CD14-positive monocyte (primary cell): ENCODE measurements at regions not wholly inside any gene's neighbourhood (a gene's known extent, or its start where the extent isn't known, plus 50 kb on each side); places are given as distances from the start of the nearest gene placed in this dataset.

ENCODE experiments used
- DNase-seq, 3 donors: peaks; one replicate each; pipeline ENCODE4 v3.0.0-alpha.2; 2011 to 2022
- H2AFZ ChIP-seq: 2 replicates; pipeline ENCODE4 v1.6.0; 2012; ENCODE audit warnings: mild to moderate bottlenecking, low read depth, low read length, inconsistent platforms; ENCODE audit not compliant: insufficient read depth, poor library complexity, severe bottlenecking
- H3K27ac ChIP-seq, 2 donors: 1 replicate in 1 of 2; 2 replicates in 1 of 2; pipeline ENCODE4 v1.5.1; 2012 to 2013; ENCODE audit warnings: low read length in 2 of 2, control low read depth in 1 of 2, inconsistent platforms in 1 of 2, low read depth in 1 of 2, mild to moderate bottlenecking in 1 of 2
- H3K27me3 ChIP-seq, 2 donors: one replicate each; pipeline versions ENCODE4 v1.6.0 to v1.6.1; 2011 to 2013; ENCODE audit warnings: low read length in 2 of 2; ENCODE audit not compliant: control insufficient read depth in 2 of 2, insufficient read depth in 2 of 2
- H3K36me3 ChIP-seq, 2 donors: replicated peaks in 1 of 2; 1 replicate in 1 of 2; 2 replicates in 1 of 2; pipeline versions ENCODE4 v1.5.1 to v1.6.1; 2012 to 2013; ENCODE audit warnings: low read length in 2 of 2, control low read depth in 1 of 2, inconsistent platforms in 1 of 2, mild to moderate bottlenecking in 1 of 2; ENCODE audit not compliant: insufficient read depth in 2 of 2, control insufficient read depth in 1 of 2
- H3K4me1 ChIP-seq, 2 donors: 1 replicate in 1 of 2; 2 replicates in 1 of 2; pipeline versions ENCODE4 v1.5.1 to v1.6.1; 2012 to 2013; ENCODE audit warnings: low read length in 2 of 2, control low read depth in 1 of 2, inconsistent platforms in 1 of 2, mild to moderate bottlenecking in 1 of 2, moderate library complexity in 1 of 2; ENCODE audit not compliant: insufficient read depth in 2 of 2, control insufficient read depth in 1 of 2
- H3K4me2 ChIP-seq: replicated peaks from 2 replicates; pipeline ENCODE3; 2012; ENCODE audit warnings: low read length, moderate library complexity, mild to moderate bottlenecking; ENCODE audit not compliant: poor library complexity, severe bottlenecking; ENCODE audit errors: extremely low read depth
- H3K4me3 ChIP-seq, 3 experiments: fragments of 200-600 bp in 1 of 3; sonication (generic) in 1 of 3; replicated peaks in 1 of 3; 1 replicate in 2 of 3; 2 replicates in 1 of 3; pipeline ENCODE4 v1.5.1; 2011 to 2013; ENCODE audit warnings: low read length in 3 of 3, mild to moderate bottlenecking in 3 of 3, control low read depth in 2 of 3, low read depth in 2 of 3, inconsistent platforms in 1 of 3, moderate library complexity in 1 of 3
- H3K79me2 ChIP-seq: 2 replicates; pipeline ENCODE4 v1.6.0; 2012; ENCODE audit warnings: mild to moderate bottlenecking, control low read depth, inconsistent platforms, low read length, moderate library complexity; ENCODE audit not compliant: insufficient read depth
- H3K9ac ChIP-seq: 2 replicates; pipeline ENCODE4 v1.6.0; 2017; ENCODE audit warnings: low read length, mild to moderate bottlenecking; ENCODE audit not compliant: insufficient read depth, poor library complexity, severe bottlenecking
- H3K9me3 ChIP-seq, 2 donors: replicated peaks in 1 of 2; 1 replicate in 1 of 2; 2 replicates in 1 of 2; pipeline versions ENCODE4 v1.5.1 to v1.6.1; 2012 to 2013; ENCODE audit warnings: low read length in 2 of 2, control low read depth in 1 of 2; ENCODE audit not compliant: control insufficient read depth in 1 of 2, insufficient read depth in 1 of 2
- H4K20me1 ChIP-seq: 2 replicates; pipeline ENCODE4 v1.6.0; 2012; ENCODE audit warnings: mild to moderate bottlenecking, low read length, control low read depth, moderate library complexity; ENCODE audit not compliant: insufficient read depth
- H3K27ac Mint-ChIP-seq, 7 donors: one replicate each; pipeline ENCODE4 v1.8.0; 2020; ENCODE audit warnings: mild to moderate bottlenecking in 7 of 7, mixed read lengths in 7 of 7, moderate library complexity in 6 of 7, inconsistent platforms in 2 of 7
- H3K27me3 Mint-ChIP-seq, 3 donors: one replicate each; pipeline ENCODE4 v1.8.0; 2021 to 2022; ENCODE audit warnings: low read depth in 3 of 3, mild to moderate bottlenecking in 3 of 3, mixed read lengths in 3 of 3, moderate library complexity in 3 of 3, inconsistent platforms in 1 of 3
- H3K36me3 Mint-ChIP-seq, 2 donors: one replicate each; pipeline ENCODE4 v1.8.0; 2020; ENCODE audit warnings: mixed read lengths in 2 of 2, inconsistent platforms in 1 of 2, mild to moderate bottlenecking in 1 of 2
- H3K4me1 Mint-ChIP-seq: one replicate; pipeline ENCODE4 v1.8.0; 2020; ENCODE audit warnings: mild to moderate bottlenecking, mixed read lengths
- H3K4me3 Mint-ChIP-seq, 2 donors: one replicate each; pipeline ENCODE4 v1.8.0; 2020; ENCODE audit warnings: mild to moderate bottlenecking in 2 of 2, mixed read lengths in 2 of 2, moderate library complexity in 1 of 2
- H3K9me3 Mint-ChIP-seq, 7 donors: one replicate each; pipeline ENCODE4 v1.8.0; 2020 to 2022; ENCODE audit warnings: mixed read lengths in 7 of 7, mild to moderate bottlenecking in 6 of 7, moderate library complexity in 6 of 7, inconsistent platforms in 2 of 7
- WGBS: methylation state at CpG from one replicate; pipeline ENCODE4 v1.1.5; 2013; ENCODE audit warnings: missing lambda C conversion rate; ENCODE audit not compliant: insufficient coverage; 5-methylcytosine and 5-hydroxymethylcytosine counted together
- intact Hi-C, 2 donors: fragments of 100-400 bp; cut with micrococcal nuclease; formaldehyde crosslinking; loops; one replicate each; pipeline versions ENCODE4 v1.15.0 to v1.15.1; 2023
- TF ChIP-seq, protein P1 (sequence below): fragments of 200-600 bp; IDR thresholded peaks from one replicate; pipeline ENCODE4 v1.8.0; 2022; ENCODE audit warnings: antibody characterized with exemption, mild to moderate bottlenecking

DNA sequence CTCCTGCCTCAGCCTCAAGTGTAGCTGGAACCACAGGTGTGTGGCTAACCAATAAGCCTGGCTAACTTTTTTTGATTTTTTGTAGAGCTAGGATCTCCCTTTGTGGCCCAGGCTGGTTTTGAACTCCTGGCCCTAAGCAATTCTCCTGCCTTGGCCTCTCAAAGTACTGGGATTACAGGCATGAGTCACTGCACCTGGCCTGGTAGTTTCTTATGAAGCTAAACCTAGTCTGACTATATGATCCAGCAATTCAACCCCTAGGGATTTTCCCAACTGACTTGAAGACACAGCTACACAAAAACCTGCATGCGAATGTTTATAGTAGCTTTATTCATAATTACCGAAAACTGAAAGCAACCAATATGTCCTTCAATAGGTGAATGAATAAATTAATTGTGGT lies 176.2 kb upstream of the IRX3 start:
- Histone ChIP-seq H3K4me2 (no peak overlapping the region), H3K4me1 (no peaks in the 10 kb centered on the region), H4K20me1 (no peaks in the 10 kb centered on the region), H3K79me2 (no peaks in the 10 kb centered on the region), H3K9ac (no peak overlapping the region), H3K4me3 (no peak overlapping the region), H2AFZ (no peak overlapping the region), H3K27ac (no peak overlapping the region), H3K9me3 (peaks cover 0 to 7% of the 10 kb centered on the region in 2 donors), H3K36me3 (no peaks in the 10 kb centered on the region), H3K27me3 (no peaks in the 10 kb centered on the region)
- WGBS, result no CpG with 5 or more reads among the region's 2 CpGs
- Mint-ChIP-seq H3K27ac (no peak overlapping the region), H3K4me1 (no peaks in the 10 kb centered on the region), H3K9me3 (peaks cover 2 to 12% (median 6%) of the 10 kb centered on the region in 7 donors), H3K4me3 (no peak overlapping the region), H3K27me3 (peaks cover 0 to 3% (median 0%) of the 10 kb centered on the region in 3 donors), H3K36me3 (no peaks in the 10 kb centered on the region)
- DNase-seq, result no peak
- TF ChIP-seq, protein P1, sequence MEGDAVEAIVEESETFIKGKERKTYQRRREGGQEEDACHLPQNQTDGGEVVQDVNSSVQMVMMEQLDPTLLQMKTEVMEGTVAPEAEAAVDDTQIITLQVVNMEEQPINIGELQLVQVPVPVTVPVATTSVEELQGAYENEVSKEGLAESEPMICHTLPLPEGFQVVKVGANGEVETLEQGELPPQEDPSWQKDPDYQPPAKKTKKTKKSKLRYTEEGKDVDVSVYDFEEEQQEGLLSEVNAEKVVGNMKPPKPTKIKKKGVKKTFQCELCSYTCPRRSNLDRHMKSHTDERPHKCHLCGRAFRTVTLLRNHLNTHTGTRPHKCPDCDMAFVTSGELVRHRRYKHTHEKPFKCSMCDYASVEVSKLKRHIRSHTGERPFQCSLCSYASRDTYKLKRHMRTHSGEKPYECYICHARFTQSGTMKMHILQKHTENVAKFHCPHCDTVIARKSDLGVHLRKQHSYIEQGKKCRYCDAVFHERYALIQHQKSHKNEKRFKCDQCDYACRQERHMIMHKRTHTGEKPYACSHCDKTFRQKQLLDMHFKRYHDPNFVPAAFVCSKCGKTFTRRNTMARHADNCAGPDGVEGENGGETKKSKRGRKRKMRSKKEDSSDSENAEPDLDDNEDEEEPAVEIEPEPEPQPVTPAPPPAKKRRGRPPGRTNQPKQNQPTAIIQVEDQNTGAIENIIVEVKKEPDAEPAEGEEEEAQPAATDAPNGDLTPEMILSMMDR, result no peak
- intact Hi-C loops, result no loop called here

DNA sequence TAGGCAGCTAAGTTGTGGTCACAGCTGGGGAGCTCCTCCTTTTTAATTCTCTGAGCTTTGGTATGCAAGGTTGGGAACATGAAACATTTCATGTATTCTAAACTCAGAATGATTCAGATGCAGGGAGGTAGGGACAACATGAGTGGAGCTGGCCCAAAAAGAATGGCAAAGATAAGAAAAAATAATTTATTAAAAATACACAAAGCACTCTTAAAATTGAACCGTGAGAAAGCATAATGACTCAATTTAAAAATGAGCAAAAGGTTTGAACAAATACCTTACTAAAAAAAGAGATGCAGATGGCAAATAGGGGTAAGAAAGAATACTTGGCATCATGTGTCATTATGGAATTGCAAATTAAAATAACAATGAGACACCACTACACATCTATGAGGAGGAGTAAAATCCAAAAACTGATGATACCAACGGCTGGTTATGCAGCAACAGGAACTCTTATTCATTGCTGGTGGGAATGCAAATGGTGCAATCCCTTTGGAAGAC lies 175.6 kb upstream of the IRX3 start:
- Histone ChIP-seq H3K36me3 (no peaks in the 10 kb centered on the region), H3K27ac (no peak overlapping the region), H2AFZ (no peak overlapping the region), H3K4me3 (no peak overlapping the region), H3K79me2 (no peaks in the 10 kb centered on the region), H3K4me2 (no peak overlapping the region), H4K20me1 (no peaks in the 10 kb centered on the region), H3K9me3 (peaks cover 0 to 7% of the 10 kb centered on the region in 2 donors), H3K9ac (no peak overlapping the region), H3K27me3 (no peaks in the 10 kb centered on the region), H3K4me1 (no peaks in the 10 kb centered on the region)
- intact Hi-C loops, result no loop called here
- DNase-seq, result no peak
- Mint-ChIP-seq H3K9me3 (peaks cover 2 to 12% (median 6%) of the 10 kb centered on the region in 7 donors), H3K27ac (no peak overlapping the region), H3K27me3 (peaks cover 0 to 3% (median 0%) of the 10 kb centered on the region in 3 donors), H3K36me3 (no peaks in the 10 kb centered on the region), H3K4me1 (peaks cover 3% of the 10 kb centered on the region), H3K4me3 (no peak overlapping the region)
- no CpG with 5 or more reads among the region's 2 CpGs for WGBS
- TF ChIP-seq, protein P1, result no peak
